ENCODE measurements at regions not wholly inside any gene's neighbourhood (a gene's known extent, or its start where the extent isn't known, plus 50 kb on each side); places are given as distances from the start of the nearest gene placed in this dataset.
"Not testable (repeated sequence)": the region's sequence is repeated elsewhere in the genome, so short reads cannot be mapped to it uniquely, and the experiment has no call there.

- DNase-seq (no peak), ATAC-seq (no peak)
Observed at GRCh38 chr6:16040628-16040974, 88.3 kb upstream of the MYLIP start.

DNA sequence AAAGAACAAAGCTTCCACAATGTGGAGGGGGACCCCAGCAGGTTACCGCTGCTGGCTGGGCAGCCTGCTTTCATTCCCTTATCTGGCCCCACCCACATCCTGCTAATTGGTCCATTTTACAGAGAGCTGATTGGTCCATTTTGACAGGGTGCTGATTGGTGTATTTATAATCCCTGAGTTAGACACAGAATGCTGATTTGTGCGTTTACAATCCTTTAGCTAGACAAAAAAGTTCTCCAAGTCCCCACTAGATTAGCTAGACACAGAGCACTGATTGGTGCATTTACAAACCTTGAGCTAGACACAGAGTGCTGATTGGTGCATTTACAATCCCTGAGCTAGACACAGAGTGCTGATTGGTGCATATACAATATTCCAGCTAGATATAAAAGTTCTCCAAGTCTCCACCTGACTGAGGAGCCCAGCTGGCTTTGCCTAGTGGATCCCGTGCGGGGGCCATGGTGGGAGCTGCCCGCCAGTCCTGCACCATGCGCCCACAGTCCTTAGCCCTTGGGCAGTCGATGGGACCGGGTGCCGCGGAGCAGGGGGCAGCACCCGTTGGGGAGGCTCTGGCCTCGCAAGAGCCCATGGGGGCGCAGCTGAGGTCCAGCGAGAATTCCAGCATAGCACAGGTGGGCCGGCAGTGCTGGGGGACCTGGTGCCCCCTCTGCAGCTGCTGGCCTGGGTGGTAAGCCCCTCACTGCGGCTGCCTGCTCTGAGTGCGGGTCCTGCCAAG lies 88.8 kb upstream of the MYLIP start:
- DNase-seq, result not testable (repeated sequence)

DNA sequence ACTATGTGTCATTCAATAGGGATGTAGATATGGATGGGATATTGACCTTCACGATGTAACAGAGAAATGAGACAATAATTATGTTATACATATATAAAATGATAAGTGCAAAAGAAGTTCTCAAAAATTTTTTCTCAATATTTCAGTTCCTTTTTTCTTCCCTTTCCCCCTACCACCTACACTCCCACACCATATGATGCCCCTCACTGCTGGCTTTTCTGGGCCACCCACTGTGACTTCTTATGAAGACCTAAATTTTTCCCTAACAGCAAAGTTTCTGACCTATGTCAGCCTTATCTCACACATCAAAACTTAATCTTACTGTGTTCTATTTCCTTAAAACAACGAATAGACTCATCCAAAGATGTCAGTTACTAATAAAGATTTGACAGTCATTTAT lies 89.9 kb upstream of the MYLIP start:
- no peak for DNase-seq
- no peak for ATAC-seq

More for the DNA sequence above, 88.8 kb upstream of the MYLIP start:
- not testable (repeated sequence) for ATAC-seq

GRCh38 chr6:16035488-16036080 lies 93.3 kb upstream of the MYLIP start:
- ATAC-seq, result no peak
- no peak for DNase-seq

GRCh38 chr6:16033214-16033613 lies 95.7 kb upstream of the MYLIP start:
- DNase-seq, result no peak
- ATAC-seq, result no peak

DNA sequence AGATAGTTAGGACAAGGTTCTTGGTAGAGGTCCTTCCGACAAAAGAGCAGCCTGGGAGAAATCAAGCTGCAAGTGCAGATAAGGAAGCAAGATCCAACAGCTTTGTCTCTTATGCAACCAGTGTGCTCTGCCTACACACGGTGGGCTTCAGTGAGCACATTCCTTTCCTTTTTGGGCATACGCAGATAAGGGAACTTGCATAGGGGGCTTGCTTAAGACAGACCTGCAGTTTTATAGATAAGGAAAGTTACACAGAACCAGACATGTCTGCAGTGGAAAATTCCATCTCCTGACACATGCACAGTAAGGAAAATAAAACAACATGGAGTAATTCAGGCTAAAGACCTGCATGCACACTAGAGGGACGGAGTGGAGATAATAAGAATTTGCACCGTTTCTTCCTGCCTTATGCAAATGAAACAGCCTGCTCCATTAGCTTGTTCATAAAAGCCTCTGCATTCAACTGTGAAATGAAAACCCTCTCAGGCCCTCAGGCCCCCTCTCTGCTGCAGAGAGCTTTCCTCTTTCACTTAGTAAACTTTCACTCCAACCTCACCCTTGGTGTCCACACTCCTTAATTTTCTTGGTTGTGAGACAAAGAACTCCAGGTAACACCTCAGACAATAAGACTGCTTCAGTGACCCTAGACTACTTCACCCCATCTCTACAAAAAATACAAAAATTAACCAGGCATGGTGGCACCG lies 97.5 kb upstream of the MYLIP start:
- DNase-seq (no peak), ATAC-seq (no peak)

- DNase-seq (no peak), ATAC-seq (peak; percentile 75)
Observed at GRCh38 chr6:16028966-16029365, 99.9 kb upstream of the MYLIP start.

- ATAC-seq (no peak), DNase-seq (no peak)
Observed at GRCh38 chr6:16020259-16020658, 108.6 kb upstream of the MYLIP start.

DNA sequence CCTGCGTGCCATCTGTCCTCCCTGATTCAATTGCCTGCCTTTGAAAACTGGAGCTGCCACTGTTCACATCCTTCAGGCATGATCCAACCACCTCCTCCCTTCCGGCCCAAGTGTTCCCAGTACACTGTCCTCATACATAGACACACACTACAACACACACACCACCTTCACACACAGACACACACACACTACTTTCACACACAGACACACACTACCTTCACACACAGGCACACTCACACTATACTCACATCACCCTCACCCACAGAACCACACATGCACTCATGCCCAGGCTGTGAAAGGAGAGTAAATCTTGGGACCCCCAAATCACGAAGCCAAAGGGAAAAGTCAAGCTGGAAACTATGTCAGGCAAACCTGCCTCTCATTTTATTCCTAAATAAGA lies 109.4 kb upstream of the MYLIP start:
- ATAC-seq, result no peak
- DNase-seq, result no peak

DNA sequence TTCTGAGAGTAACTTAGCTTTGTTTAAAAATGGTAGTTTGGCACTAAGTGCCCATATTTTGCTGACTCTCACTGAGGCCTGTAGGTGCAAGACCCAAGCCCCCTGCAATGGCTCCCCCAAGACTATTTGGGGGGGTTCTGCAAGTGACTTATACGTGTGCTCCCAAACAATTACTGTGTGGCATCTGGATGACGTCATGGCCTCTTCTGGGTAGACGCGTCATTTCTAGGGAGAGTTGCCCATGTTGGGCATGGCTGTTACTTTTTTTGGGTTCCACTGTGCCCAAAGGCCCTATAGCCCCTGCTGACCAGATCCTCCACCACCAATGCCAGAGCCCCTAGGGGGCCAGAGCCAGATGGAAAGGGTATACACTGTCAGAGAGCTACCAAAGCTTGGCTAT lies 110.3 kb upstream of the MYLIP start:
- DNase-seq (no peak), ATAC-seq (no peak)

DNA sequence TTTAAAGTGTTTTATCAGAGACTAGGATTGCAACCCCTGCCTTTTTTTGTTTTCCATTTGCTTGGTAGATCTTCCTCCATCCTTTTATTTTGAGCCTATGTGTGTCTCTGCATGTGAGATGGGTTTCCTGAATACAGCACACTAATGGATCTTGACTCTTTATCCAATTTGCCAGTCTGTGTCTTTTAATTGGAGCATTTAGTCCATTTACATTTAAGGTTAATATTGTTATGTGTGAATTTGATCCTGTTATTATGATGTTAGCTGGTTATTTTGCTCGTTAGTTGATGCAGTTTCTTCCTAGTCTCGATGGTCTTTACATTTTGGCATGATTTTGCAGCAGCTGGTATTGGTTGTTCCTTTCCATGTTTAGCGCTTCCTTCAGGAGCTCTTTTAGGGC lies 114.6 kb upstream of the MYLIP start:
- not testable (repeated sequence) for DNase-seq, ATAC-seq

GRCh38 chr6:16007146-16007545 lies 121.7 kb upstream of the MYLIP start:
- DNase-seq, result no peak
- no peak for ATAC-seq

- no peak for ATAC-seq
- no peak for DNase-seq
Observed at GRCh38 chr6:16006681-16007080, 122.2 kb upstream of the MYLIP start.

- ATAC-seq (no peak), DNase-seq (no peak)
Observed at GRCh38 chr6:16004934-16005679, 123.8 kb upstream of the MYLIP start.

DNA sequence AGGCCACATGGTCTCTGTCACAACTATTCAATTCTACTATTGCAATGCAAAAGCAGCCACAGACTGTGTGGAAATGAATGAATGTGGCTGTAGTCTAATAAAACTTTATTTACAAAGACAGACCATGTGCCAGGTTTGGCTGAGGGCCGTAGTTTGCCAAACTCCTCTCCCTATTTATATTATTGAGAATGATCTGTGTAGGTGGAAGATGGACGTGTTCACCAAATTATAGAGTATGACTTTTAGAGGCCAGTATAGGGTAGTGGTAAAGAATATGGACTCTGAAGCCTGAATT lies 125.7 kb upstream of the MYLIP start:
- ATAC-seq, result no peak
- DNase-seq, result no peak

DNA sequence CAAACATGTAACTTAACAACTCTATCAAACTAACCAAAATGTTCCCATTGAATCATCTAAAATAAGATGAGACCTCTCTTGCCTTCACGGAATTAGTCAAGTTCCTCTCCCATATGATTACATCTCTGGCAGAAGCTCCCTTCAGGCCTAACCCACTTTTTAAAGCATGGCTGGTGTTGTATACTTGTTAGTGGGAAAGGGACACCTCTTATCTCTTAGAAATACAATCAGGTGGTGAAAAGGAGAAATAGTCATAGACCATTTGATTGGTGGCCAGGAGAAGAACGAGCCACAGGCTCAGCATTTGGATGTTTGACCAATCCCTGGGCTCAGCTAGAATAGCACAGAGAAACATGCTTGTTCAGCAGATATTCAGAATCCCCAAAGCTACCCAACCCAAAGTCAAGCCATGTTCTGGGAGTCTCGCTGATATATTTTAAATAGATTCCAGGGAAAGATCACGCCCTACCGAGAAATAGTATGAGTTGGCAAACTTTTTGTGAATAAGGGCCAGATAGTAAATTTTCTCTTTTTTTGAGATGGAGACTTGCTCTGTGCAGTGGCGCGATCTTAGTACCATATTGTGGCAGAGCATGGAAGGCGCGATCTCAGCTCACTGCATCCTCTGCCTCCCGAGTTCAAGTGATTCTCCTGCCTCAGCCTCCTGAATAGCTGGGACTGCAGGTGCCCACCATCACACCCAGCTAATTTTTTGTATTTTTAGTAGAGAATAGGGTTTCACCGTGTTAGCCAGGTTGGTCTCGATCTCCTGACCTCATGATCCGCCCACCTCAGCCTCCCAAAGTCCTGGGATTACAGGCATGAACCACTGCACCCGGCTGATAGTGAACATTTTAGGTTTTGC lies 126.3 kb upstream of the MYLIP start:
- no peak for ATAC-seq

DNA sequence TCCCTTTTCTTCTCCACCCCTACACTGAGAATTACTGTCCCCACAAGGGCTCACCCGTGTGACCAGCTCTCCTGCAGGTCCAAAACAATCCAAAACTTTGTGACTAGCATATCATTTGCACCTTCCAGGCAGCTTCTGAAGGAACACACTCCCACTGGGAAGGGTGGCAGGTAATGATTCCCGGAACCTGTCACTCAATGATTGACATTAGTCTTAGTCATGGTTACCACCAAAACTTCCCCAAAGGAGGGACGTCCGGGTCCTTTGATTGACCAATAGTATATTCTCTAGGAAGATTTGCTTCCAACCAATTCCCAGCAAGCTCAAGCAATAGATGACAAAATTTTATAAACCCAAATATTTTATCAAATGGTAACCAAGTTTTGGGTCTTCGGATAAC lies 127.7 kb upstream of the MYLIP start:
- ATAC-seq, result no peak
- DNase-seq, result no peak

More for the DNA sequence above, 126.3 kb upstream of the MYLIP start:
- DNase-seq, result no peak

- DNase-seq, result no peak
- ATAC-seq, result no peak
Observed at GRCh38 chr6:15999201-15999600, 129.7 kb upstream of the MYLIP start.

DNA sequence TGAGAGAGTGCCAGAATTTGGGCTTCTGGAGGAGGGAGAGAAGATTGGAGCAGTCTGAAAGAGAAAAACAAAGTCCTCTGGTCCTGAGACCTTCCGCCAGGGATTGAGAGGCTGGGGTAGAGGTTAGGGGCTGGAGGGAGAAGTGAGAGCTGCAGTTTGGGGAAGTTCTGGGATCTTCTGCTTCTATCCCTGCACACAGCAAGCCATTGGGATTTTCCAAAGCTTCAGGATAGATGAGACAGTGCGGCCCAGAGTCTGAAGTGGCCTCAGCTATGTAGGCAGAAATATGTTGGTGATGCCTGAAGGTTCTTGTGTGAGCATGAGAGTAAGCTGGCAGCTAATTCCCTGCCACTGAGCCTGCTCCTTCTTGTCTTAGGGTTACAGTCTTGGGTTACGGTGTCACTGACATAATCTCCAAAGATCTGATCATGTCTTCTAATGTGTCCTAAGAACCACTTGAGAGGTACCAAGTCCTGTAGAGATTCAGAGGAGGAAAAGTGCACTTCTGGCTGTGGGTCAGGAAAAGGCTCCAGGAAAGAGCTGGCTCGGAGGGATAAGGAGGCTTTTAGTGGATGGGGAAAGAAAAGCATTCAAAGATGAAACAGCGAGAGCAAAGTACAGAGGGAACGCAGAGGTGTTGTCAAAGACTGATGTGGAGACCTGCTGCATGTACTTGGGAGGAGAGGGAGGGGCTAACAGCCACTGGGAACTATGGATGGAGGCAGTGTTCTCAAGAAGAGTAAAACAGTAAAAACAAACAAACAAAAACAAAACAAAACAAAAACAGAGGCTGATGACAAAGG lies 131.1 kb upstream of the MYLIP start:
- no peak for ATAC-seq
- DNase-seq, result no peak

DNA sequence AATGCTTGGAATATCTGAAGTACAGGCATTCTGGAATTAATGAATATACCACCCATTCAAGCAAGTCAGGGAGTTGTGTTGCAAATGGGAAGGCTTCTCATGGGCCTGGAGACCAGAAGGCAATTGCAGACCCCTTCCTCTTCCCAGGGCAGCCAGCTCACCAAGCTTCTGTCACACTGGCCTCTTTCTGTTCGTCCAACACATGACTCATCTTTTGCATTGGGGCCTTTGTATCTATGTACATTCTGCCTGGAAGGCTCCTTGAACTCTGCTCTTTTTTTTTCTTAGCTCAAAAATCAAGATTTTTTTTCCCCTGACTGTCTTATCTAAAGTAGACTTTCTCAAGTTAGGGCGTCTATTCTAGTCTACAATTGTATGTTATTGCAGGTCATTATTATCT lies 132.9 kb upstream of the MYLIP start:
- ATAC-seq (no peak), DNase-seq (no peak)

GRCh38 chr6:15995493-15995892 lies 133.4 kb upstream of the MYLIP start:
- DNase-seq, result no peak
- ATAC-seq, result no peak
